Caco-2 (cell line): ENCODE measurements at regions not wholly inside any gene's neighbourhood (a gene's known extent, or its start where the extent isn't known, plus 50 kb on each side); places are given as distances from the start of the nearest gene placed in this dataset.

Source experiments
- BruUV-seq: library from RNA; stranded (reverse); fragments of 400-500 nt; replicated peaks from 2 replicates; lab custom pipeline; 2021; lab: Mats Ljungman, UMichigan
- CTCF ChIA-PET: fragments of 300-600 bp; sonication (Branson Sonifier 250); formaldehyde crosslinking; loops from one replicate; lab custom pipeline; 2022; ENCODE audit warnings: antibody characterized with exemption; lab: Charles Lee
- POLR2A ChIA-PET: fragments of 300-600 bp; sonication (Branson Sonifier 250); formaldehyde crosslinking; loops from one replicate; lab custom pipeline; 2022; ENCODE audit warnings: antibody characterized with exemption; lab: Charles Lee
- DNase-seq, 2 experiments: peaks; one replicate each; pipeline versions ENCODE4 v3.0.0 to v3.0.0-alpha.2; 2020 to 2022
- H3K27me3 ChIP-seq: replicated peaks from 2 replicates; pipeline ENCODE4 v1.6.0; 2011; ENCODE audit warnings: low read length; ENCODE audit not compliant: control insufficient read depth, insufficient read depth
- H3K36me3 ChIP-seq: 2 replicates; pipeline ENCODE4 v1.5.1; 2011; ENCODE audit warnings: low read length; ENCODE audit not compliant: control insufficient read depth, insufficient read depth
- H3K4me1 ChIP-seq: fragments of 250-450 bp; sonication (Bioruptor Pico); 2 replicates; pipeline ENCODE4 v1.5.1; 2020; ENCODE audit warnings: mild to moderate bottlenecking
- H3K4me3 ChIP-seq: 2 replicates; pipeline ENCODE4 v1.5.1; 2011; ENCODE audit warnings: low read depth, mild to moderate bottlenecking, control low read depth, low read length
- H3K9me3 ChIP-seq: fragments of 250-450 bp; sonication (Bioruptor Pico); 2 replicates; pipeline ENCODE4 v1.5.1; 2020; ENCODE audit warnings: mild to moderate bottlenecking, moderate library complexity
- H3K27ac Mint-ChIP-seq: one replicate; pipeline ENCODE4 v1.8.0; 2022; ENCODE audit warnings: mixed read lengths; ENCODE audit not compliant: unreplicated experiment
- H3K27me3 Mint-ChIP-seq: one replicate; pipeline ENCODE4 v1.8.0; 2022; ENCODE audit warnings: mixed read lengths; ENCODE audit not compliant: insufficient read depth, unreplicated experiment
- H3K36me3 Mint-ChIP-seq: one replicate; pipeline ENCODE4 v1.8.0; 2022; ENCODE audit warnings: mild to moderate bottlenecking, mixed read lengths; ENCODE audit not compliant: insufficient read depth, unreplicated experiment
- H3K4me1 Mint-ChIP-seq: one replicate; pipeline ENCODE4 v1.8.0; 2022; ENCODE audit warnings: low read depth, mixed read lengths; ENCODE audit not compliant: unreplicated experiment
- H3K4me3 Mint-ChIP-seq: one replicate; pipeline ENCODE4 v1.8.0; 2022; ENCODE audit warnings: mild to moderate bottlenecking, moderate library complexity, mixed read lengths; ENCODE audit not compliant: unreplicated experiment
- H3K9me3 Mint-ChIP-seq: one replicate; pipeline ENCODE4 v1.8.0; 2022; ENCODE audit warnings: mixed read lengths; ENCODE audit not compliant: unreplicated experiment
- intact Hi-C: fragments of 100-400 bp; cut with micrococcal nuclease; formaldehyde crosslinking; loops from one replicate; pipeline ENCODE4 v1.10.0; 2022; ENCODE audit not compliant: unreplicated experiment
- TF ChIP-seq, protein P1 (sequence below), 2 experiments: fragments of 200-600 bp in 1 of 2; IDR thresholded peaks; 1 replicate in 1 of 2; 2 replicates in 1 of 2; pipeline versions ENCODE4 v1.5.1 to v1.8.0; 2011 to 2022; ENCODE audit warnings: antibody characterized with exemption in 1 of 2, control low read depth in 1 of 2, inconsistent platforms in 1 of 2, low read depth in 1 of 2, low read length in 1 of 2, mild to moderate bottlenecking in 1 of 2, moderate library complexity in 1 of 2; ENCODE audit not compliant: insufficient read depth in 1 of 2, severe bottlenecking in 1 of 2, unreplicated experiment in 1 of 2

- TF ChIP-seq, protein P1, sequence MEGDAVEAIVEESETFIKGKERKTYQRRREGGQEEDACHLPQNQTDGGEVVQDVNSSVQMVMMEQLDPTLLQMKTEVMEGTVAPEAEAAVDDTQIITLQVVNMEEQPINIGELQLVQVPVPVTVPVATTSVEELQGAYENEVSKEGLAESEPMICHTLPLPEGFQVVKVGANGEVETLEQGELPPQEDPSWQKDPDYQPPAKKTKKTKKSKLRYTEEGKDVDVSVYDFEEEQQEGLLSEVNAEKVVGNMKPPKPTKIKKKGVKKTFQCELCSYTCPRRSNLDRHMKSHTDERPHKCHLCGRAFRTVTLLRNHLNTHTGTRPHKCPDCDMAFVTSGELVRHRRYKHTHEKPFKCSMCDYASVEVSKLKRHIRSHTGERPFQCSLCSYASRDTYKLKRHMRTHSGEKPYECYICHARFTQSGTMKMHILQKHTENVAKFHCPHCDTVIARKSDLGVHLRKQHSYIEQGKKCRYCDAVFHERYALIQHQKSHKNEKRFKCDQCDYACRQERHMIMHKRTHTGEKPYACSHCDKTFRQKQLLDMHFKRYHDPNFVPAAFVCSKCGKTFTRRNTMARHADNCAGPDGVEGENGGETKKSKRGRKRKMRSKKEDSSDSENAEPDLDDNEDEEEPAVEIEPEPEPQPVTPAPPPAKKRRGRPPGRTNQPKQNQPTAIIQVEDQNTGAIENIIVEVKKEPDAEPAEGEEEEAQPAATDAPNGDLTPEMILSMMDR (IDR thresholded peaks at IDR 0.05; ENCODE audit: insufficient read depth in 1 of 2, low read depth in 1 of 2, low read length in 1 of 2, severe bottlenecking in 1 of 2, unreplicated experiment in 1 of 2) = no peak
- H3K36me3 Mint-ChIP-seq = no peaks in the 10 kb centered on the region
- ChIA-PET CTCF (no interaction called here), POLR2A (no interaction called here)
- 0 out of 2 replicates have a peak, but pooled peaks cover 7% of the 10 kb centered on the region for H3K4me1 ChIP-seq
- intact Hi-C loops = no loop called here
- H3K27ac Mint-ChIP-seq = no peak overlapping the region
- H3K4me3 Mint-ChIP-seq = no peak overlapping the region
- BruUV-seq = no TSS peak
- no peaks in the 10 kb centered on the region for H3K27me3 Mint-ChIP-seq
- H3K9me3 ChIP-seq = no peaks in the 10 kb centered on the region
- no peaks in the 10 kb centered on the region for H3K27me3 ChIP-seq
- no peak for DNase-seq
- peaks cover 28% of the 10 kb centered on the region for H3K4me1 Mint-ChIP-seq
- no peaks in the 10 kb centered on the region for H3K36me3 ChIP-seq
- H3K9me3 Mint-ChIP-seq = no peaks in the 10 kb centered on the region
- H3K4me3 ChIP-seq = no peak overlapping the region
These were observed 209.9 kb upstream of the IGF1 start for GRCh38 chr12:102690253-102690652.

DNA sequence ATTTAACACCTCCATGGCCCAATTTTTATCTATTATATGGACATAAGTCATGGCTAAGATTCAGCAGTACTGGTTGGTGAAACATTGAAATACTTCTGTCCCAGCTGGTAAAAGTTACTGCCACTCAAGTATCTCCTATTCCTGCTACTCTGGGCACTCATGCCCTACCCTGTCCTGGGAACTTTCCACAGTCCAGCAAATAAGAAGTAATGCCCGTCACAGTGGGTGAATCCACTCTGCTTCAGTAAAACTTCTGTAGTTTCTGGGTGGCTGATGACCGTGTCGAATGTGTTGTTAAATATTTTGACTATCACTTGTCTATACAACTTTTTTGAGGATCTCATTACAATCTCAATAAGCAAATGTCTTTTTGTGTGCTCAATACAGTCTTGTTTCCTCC is 209.3 kb upstream of the IGF1 start:
- H3K4me3 ChIP-seq = no peak overlapping the region
- TF ChIP-seq, protein P1 (IDR thresholded peaks at IDR 0.05; ENCODE audit: insufficient read depth in 1 of 2, low read depth in 1 of 2, low read length in 1 of 2, severe bottlenecking in 1 of 2, unreplicated experiment in 1 of 2) = no peak
- Mint-ChIP-seq H3K9me3 (no peaks in the 10 kb centered on the region), H3K4me3 (no peak overlapping the region), H3K27me3 (no peaks in the 10 kb centered on the region), H3K4me1 (peaks cover 28% of the 10 kb centered on the region), H3K36me3 (no peaks in the 10 kb centered on the region), H3K27ac (no peak overlapping the region)
- 0 out of 2 replicates have a peak, but pooled peaks cover 7% of the 10 kb centered on the region for H3K4me1 ChIP-seq
- no TSS peak for BruUV-seq
- ChIA-PET CTCF (no interaction called here), POLR2A (no interaction called here)
- no peaks in the 10 kb centered on the region for H3K27me3 ChIP-seq
- no peaks in the 10 kb centered on the region for H3K9me3 ChIP-seq
- no peak for DNase-seq
- H3K36me3 ChIP-seq = no peaks in the 10 kb centered on the region
- intact Hi-C loops = no loop called here

GRCh38 chr12:102687523-102687922 is 207.2 kb upstream of the IGF1 start:
- ChIA-PET CTCF (no interaction called here), POLR2A (no interaction called here)
- intact Hi-C loops = no loop called here
- H3K9me3 Mint-ChIP-seq = no peaks in the 10 kb centered on the region
- H3K4me1 Mint-ChIP-seq = peaks cover 28% of the 10 kb centered on the region
- H3K27ac Mint-ChIP-seq = no peak overlapping the region
- H3K36me3 Mint-ChIP-seq = no peaks in the 10 kb centered on the region
- no peak for DNase-seq
- no peaks in the 10 kb centered on the region for H3K27me3 Mint-ChIP-seq
- H3K27me3 ChIP-seq = no peaks in the 10 kb centered on the region
- H3K9me3 ChIP-seq = no peaks in the 10 kb centered on the region
- H3K4me3 ChIP-seq = no peak overlapping the region
- no TSS peak for BruUV-seq
- H3K4me3 Mint-ChIP-seq = no peak overlapping the region
- 0 out of 2 replicates have a peak, but pooled peaks cover 7% of the 10 kb centered on the region for H3K4me1 ChIP-seq
- no peaks in the 10 kb centered on the region for H3K36me3 ChIP-seq
- TF ChIP-seq, protein P1 (IDR thresholded peaks at IDR 0.05; ENCODE audit: insufficient read depth in 1 of 2, low read depth in 1 of 2, low read length in 1 of 2, severe bottlenecking in 1 of 2, unreplicated experiment in 1 of 2) = no peak
